8988T (cell line): ENCODE measurements at regions not wholly inside any gene's neighbourhood (a gene's known extent, or its start where the extent isn't known, plus 50 kb on each side); places are given as distances from the start of the nearest gene placed in this dataset.
"Not testable (repeated sequence)": the region's sequence is repeated elsewhere in the genome, so short reads cannot be mapped to it uniquely, and the experiment has no call there.

Experiments
- DNase-seq: peaks from one replicate; pipeline ENCODE4 v3.0.0; 2011

DNA sequence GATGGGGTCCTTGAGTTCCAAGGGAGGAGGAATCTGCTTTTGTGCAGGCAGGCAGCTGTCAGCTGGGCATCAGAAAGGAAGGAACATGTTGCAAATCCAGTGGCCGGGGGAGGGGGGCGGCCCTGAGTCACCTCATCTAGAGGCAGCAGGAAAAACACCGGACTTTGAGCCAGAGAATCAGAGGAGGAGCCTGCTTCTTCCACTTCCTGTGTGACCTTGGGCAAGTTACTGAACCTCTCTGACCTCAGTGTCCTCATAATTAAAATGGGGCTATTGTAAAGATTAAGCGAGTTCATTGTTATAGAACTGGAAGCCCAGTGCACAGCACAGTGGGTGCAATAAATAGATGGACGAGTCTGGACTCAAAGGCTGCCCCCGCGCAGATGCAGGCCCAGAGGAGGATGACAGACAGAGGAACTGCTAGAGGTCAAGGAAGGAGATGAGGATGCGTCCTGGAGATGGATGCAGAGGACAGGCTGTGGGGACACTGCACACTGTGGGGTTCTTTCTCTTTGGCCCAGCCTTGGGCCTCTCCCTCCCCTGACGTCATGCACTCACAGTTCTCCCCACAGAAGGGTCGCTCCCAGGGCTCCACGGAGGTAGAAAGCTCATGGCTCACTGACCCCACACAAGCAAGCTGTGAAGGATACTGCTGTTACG is 714.3 kb downstream of the MATN1 start:
- no peak for DNase-seq

DNA sequence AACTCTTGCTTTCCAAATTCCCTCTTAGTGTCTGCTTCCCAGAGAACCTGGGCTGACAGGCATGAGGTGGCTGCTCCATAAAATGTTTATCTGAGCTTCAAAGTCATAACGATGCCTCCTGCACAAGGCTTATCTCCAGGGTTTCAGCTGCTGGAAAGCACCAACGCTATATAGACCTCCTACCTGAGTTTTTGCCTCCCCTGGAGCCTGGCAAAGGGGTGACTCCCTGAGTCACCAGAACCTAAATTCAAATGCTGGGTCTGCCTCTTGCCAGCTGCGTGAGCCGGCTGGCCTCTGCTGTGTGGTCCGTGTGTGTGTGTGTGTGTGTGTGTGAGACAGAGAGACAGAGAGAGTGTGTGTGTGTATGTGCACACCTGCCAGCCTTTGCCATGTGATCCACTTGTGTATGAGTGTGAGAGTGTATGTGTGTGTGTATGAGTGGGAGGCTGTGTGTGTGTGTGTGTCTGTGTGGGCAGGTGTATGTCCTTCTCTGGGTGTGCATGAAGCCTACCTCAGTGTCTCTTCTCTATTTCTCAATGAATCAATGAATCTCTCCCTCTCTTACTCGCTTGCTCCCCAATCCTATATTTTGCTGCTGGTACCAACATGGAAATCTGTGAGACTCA is 714.9 kb downstream of the MATN1 start:
- no peak for DNase-seq

DNA sequence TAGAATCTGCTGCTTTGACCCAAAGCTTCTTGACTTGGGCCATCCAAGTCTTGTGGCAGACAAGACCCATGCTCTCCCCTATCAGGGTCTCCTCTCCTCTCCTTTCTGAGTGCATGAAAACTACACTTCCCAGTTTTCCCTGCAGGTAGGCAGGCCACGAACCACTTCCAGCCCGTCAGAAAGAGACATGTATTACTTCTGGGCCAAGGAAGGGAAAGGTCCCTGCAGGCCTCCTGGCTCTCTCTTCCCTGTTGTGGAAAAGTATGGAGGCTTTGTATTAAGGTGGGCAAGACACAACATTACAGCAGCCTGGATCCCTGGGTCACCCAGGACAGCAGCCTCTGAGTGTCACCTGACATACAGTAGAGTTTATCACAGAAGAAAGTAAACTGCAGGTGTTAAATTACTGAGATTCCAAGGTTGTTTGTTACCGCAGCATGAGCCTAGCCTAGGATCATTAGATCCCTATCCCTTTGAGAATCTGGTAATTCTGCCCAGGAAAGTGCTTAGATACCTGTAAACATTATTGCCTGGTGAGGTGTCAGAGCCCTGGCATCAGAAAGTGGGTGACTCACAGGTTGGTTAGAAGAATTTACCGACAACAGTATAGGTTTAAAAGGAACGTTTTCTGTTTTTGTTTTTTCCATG is 717.3 kb downstream of the MATN1 start:
- no peak for DNase-seq

DNA sequence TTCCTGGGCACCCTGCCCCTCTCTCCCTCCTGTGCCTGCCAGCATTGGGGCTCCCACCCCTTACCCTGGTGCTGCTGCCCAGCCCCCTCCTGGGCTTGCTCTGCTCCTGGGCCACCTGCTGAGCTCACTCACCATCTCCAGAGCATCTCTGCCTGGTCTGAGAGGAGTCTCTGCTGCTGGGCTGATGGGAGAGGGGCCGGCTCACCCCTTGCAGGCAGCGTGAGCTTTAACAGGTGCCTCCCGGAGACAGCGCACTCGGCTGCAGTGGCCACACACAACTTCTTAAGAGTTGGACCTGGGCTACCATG is 721.7 kb downstream of the MATN1 start:
- no peak for DNase-seq

DNA sequence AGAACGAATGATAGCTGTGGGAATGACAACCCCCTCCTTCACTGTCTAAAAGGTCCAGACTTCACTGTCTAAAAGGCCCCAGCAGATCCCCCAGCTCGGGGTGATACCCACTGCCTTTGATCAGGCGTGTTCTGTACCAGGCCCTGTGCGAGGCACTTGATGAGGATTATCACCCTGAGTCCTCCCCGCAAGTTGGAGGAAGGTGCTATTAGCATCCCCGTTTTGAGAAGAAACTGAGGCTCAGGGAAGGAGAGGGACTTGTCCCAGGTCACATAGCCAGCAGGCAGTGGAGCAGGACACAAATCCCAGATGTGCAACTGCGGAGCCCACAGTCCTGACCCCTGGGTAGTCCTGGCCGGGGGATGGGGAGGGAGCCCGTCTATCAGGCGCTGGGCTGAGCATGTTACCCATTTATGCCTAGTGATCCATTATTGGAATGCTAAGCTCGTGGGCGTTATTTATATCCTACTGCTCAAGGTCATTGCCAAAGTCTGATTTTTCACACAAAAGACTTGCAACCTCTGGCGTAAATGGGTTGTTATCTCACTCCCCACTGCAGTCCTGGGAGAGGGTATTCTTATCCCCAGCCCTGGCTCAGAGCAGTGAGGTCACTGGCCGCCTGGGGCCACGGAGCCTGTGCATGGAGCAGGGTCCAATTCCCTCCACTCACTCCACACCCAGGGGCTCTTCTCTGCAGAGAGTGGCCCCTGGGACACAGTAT is 722.2 kb downstream of the MATN1 start:
- DNase-seq = no peak

DNA sequence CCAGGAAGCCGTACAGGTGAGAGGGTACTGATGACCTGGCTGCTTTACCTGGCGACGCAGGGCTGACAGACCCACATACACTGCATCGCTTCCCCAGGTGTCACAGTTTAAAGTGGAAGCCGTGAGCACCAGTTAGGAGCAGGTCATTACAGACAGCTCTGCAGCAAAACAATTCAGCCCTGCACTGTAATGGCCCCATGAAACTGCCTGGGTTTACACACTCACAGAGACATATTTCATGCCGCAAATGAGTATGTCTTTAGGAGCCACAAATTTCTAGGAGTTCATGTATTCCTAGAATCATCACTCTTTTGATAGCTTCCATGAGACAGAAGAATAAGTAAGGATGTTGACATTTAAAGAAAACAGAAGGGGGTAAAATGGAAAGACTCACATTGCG is 723.1 kb downstream of the MATN1 start:
- no peak for DNase-seq

DNA sequence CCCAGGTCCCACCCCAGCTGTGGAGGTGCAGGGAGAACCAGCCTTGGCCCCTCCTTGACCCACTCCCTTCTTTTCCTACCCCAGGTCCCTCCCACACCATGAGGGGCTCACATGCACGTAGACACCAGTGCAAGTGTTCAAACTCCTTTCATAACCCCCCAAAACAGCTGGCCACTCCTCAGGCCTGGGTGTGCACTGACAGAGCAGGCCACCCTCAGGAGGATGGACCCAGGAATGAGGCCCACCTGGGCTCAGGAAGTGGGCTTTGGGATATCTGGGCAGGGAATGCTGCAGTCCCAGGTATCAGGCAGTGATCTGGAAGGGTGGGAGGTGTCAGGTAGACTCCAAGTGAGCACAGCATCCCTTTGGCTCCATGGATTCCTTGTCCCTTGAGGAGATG is 723.8 kb downstream of the MATN1 start:
- no peak for DNase-seq

DNA sequence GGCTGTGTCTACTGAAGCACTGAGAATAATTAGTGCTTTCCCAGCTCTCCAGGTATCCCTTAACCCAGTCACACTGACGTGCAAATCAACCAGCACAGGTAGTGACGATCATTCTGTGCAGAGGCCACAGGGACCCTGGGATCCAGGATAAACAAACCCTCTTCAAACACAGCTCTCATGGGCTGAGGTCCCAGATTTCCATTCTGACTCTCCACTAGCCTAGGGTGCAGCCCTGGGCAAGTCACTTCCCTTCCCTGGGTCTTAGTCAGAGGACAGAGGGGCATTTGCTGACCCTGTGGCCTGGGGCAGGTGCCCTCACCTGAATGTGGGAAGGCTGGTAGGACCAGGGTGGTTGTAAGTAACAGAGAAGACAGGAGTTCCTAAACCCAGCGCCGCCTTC is 724.7 kb downstream of the MATN1 start:
- DNase-seq = no peak

DNA sequence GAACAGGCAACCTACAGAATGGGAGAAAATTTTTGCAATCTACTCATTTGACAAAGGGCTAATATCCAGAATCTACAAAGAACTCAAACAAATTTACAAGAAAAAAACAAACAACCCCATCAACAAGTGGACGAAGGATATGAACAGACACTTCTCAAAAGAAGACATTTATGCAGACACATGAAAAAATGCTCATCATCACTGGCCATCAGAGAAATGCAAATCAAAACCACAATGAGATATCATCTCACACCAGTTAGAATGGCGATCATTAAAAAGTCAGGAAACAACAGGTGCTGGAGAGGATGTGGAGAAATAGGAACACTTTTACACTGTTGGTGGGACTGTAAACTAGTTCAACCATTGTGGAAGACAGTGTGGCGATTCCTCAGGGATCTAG is 725.6 kb downstream of the MATN1 start:
- DNase-seq = not testable (repeated sequence)

DNA sequence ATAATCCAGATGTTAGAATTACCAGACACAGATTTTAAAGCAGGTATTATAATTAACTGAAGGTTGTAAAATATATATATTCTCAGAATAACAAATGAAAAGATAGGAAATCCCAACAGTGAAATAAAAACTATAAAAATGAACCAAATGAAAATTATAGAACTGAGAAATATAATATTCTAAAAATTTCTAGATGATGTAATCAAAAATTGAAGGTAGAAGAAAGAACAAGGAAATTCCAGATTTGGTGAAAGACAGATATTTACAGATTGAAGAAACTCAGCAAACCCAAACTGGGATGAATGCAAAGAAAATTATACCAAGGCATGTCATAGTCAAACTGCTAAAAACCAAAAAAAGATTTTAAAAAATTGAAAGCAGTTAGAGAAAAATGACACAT is 729.4 kb downstream of the MATN1 start:
- DNase-seq = no peak

DNA sequence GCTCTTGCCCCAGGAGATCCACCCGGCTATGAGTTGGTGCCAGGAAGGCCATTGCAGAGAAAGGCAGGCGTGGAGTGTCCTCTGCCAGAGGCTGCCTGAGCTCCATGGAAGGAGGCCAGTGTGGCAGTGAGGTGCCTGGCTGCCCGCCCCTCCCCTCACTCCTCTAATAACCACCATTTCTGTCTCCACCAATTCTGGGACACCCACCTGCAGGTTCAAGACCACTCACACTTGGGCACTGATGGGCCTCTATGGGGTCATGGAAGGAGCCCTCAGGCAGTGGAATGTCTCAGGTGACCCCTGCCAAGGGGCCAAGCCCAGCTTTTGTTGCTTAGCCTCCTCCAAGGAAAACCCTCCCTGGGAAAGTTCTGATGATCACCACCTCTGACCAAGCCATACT is 731.6 kb downstream of the MATN1 start:
- no peak for DNase-seq

DNA sequence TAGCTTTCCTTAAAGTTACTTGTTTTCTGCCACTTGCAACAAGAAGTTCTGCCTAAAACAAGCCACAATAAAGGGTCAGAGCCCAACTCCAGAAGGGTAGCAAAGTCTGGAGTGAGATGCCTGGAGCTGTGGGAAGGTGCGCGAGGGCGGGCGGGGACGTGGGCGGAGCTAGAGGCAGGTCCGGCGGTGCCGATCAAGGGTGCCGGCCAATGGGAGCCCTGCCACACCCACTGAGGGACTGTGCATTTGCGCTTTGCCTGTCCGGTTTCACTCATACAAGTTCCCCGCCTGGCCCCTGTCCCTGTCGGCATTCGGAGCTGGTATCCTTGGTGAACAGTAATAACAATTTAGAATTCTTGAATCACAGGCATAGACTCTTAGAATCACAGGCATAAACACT is 732.4 kb downstream of the MATN1 start:
- DNase-seq = no peak

DNA sequence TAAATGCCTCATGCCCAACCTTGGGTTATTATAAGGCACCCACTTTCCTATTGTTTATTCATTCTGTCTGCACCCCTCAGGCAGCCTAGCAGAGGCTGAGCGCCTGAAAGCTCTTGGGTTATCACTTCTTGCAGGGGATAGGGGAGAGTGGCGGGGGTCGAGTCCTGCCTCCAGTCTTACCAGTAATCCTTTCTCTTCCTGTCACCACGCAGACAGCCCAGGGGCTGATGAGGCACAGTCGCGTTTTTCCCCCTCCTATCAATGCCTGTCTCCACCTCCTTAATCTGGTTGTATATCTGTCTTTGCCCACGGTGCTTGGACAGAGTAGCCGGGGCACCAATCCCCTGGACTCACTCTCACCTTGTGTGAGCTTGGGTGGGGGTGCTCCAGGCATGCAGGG is 733.1 kb downstream of the MATN1 start:
- DNase-seq = no peak

DNA sequence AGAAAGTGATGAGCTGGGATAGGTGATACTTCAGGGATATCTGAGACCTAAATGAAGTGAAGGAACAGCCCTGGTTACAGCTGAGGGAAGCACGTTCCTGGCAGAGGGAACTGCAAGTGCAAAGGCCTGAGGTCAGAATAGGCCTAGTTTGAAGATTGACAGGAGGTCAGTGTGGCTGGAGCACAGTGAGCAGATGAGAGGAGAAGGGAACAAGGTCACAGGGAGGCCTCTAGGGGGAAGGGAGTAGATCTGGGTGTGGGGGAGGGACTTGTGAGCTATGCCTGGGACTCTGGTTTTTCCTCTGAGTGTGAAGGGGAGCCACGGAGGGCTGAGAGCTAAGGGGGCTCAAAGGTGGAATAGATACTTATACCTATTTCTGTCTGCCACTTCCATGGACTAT is 736.4 kb downstream of the MATN1 start:
- DNase-seq = no peak

DNA sequence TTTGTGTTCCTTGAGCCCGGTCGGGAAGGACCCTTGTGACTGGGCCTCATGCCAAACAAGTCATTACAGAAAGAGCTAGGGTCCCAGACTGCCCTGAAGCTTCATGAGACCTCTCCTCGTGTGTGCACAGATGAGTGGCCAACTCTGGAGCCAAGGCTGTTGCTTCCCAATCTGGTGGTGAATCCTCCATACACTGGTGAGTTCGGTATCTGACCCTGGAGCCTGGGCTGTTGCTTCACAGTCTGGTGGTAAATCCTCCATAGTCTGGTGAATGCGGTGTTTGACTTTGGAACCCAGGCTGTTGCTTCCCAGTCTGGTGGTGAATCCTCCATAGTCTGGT is 737.8 kb downstream of the MATN1 start:
- DNase-seq = no peak

DNA sequence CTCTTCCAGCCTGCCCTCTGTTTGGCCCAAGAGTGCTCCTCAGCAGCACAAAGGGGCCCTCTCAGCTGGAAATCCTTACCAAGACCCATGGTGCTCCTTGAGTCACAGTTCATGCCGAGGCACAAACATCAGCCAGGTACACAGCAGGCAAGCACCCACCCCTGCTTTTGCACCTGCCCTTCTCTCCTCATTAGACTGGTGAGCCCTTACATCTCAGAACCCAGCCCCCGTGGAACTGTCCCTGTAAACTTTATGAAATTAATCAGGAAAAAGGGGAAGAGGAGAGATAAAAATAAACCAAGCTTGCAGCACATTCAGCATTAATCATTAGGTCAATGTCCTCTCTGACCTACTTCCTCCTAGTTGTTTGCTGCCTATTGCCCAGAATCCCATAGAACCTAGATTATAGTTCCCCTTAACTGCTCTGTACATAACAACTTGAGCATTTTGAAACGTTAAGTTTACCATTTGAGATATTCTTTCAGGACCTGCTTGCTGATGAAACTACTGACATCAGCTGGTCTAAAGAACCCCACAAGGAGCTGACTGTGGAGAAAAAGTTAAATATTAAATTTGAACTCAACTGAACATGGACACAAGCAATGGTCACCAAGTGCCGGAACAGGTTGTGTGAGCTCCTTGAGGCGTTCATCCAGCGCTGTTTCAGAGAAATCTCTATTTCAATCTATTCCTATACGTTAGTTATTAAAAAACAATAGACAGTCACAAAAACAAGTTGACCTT is 738.4 kb downstream of the MATN1 start:
- no peak for DNase-seq

DNA sequence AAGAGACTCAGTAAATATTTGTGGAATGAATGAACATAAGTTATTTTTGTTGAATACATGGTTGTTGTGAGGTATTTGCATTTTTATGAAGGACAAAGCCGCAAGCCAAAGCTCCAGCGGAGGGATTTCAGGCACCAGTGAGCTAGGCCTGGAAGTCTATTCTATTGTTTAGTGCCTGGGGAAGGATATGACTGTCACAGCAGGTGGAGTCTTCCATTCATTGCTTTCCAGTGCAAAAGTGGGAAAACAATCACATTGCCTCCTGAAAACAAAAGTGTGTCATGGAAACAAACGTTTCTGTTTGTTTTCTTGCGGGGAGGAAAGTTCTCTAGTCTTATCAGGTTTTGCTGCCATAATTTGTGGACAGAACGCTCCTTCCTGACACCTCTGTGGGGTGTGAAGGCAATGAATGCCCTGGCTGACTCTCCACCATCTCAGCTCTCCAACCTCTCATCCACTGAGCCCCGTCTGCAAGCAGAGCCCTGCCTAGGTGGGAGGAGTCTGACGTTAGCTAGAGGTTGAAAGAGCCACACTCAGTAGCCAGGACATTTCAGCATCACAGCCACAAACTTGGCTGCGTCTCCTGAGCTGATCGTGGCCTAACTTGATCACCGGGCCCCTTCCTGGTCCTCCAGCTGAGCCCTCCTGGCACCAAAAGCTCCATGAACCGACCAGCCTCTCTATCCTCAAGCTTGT is 739.1 kb downstream of the MATN1 start:
- no peak for DNase-seq

DNA sequence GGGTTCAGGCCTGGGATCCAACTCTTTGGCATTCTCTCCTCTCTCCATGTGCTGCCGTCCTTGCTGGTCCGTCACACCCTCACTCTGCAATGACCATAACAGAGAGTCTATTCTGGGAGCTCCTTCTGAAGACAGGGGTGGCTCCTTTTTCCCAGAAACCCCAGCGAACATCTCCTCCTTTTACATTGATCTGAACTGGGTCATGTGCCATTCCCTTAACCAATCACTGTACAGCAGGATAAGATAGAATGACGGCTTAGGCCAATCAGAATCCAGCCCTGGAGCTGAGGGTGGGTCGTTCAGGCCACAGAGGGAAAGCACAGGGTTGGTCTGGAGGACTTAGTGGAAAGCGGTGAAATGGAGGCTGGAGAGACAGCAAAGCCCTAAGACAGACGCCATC is 740.1 kb downstream of the MATN1 start:
- DNase-seq = no peak

DNA sequence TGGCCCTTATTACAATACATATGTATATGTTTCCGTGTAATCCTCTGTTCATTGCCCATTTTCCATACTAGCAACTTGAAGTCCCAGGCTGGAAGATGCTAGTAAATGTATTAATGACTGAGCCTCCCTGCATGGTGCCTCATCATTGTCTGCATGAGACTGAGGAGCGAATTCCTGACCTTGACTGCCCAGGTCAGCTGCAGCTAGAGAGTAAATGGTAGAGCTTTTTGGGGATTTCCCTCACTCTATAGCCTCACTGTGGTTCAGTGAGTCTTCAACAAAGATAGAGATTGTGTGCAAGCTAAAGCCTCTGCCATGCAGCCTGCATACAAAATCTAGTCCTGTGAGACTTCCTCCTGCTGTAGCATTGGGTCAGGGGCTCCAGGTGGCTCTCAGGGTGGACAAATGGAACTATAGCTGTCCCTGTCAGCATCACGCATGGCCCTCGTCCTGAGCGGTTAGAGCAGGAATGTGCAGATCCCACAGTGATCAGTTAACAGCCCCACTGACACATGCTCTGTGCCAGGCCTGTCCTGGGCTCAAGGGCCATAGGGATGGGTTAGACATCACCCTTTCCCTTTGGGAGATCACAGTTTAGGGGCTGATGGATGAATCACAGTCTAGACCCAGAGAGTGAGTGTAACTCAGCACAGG is 741.7 kb downstream of the MATN1 start:
- DNase-seq = no peak

DNA sequence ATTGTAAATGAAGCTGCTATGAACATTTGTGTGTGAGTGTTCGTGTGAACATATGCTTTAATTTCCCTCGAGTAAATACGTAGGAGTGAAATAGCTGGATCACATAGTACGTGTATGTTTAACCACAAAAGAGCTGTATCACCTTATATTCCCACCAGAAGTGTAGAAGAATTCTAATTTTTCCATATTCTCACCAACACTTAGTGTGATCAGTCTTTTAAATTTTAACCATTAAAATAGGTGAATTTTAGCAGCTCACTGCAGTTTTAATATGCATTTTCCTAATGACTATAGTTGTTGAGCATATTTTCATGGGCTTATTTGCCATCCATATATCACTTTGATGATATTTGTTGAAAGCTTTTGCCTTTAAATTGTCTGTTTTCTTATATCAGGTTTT is 741.2 kb downstream of the PTPRU start:
- no peak for DNase-seq

DNA sequence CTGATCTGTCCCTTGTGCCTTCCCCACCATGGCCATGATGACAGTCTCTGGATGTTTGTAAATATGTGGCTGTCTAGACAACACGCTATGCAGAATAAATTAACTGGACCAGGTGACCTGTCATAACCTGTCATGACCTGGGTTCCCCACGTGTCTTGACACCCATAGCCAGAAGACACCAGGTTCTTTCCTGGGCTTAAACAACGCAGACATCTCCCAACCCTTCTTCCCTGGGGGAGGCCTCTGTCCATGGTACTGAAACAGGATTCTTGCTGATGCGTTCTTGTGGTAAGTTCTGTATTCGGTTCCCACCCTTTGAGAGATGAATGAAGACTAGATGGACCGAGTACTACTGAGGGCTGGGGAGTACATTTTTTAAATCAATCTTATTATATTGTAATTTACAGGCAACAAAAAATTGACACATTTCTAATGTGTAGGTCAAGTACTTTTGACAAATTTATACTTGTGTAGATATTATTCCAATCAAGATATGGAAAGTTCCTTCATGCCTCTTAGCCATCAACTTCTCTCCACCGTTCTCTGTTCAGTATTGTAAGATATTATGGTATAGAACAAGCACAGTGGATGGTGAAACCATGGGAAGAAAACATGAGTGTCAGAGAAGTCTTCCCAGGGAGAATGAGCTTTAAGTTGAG is 738.8 kb downstream of the PTPRU start:
- no peak for DNase-seq

DNA sequence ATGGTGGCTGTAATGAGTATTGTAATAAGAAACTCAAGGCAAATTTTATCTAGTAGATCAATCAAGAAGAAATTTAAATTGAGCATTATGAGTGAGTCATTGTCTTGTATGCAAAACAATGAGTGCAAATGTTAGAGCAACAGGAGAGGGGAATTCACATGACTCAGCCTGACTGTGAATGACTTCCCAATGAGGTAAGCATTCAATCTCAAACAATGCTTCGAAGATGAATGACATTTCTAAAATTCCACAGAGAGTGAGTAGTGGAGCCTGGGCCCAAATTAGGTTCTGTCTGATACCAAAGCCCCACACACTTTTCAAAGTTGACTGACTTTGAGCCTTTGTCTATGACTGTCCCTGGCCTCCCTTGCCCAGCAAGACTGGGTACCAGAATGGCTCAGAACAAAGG is 738.0 kb downstream of the PTPRU start:
- DNase-seq = no peak
